IMR-90 (cell line): ENCODE measurements at regions not wholly inside any gene's neighbourhood (a gene's known extent, or its start where the extent isn't known, plus 50 kb on each side); places are given as distances from the start of the nearest gene placed in this dataset.

Experiments
- ATAC-seq: fragments of 200-7000 bp; cut with Tn5 transposase; 2 replicates; pipeline ENCODE4 v1.9.1; 2020; ENCODE audit warnings: low read depth, mild to moderate bottlenecking, moderate library complexity
- BruUV-seq: library from RNA; stranded (reverse); fragments of 400-500 nt; replicated peaks from 2 replicates; lab custom pipeline; 2021; lab: Mats Ljungman, UMichigan
- CTCF ChIA-PET: fragments of 300-600 bp; formaldehyde crosslinking; extraction: SDS; loops from one replicate; lab custom pipeline; 2021; ENCODE audit warnings: antibody characterized with exemption; lab: Yijun Ruan, JAX
- POLR2A ChIA-PET: fragments of 300-600 bp; sonication (Branson Sonifier 250); formaldehyde crosslinking; loops from one replicate; lab custom pipeline; 2022; ENCODE audit warnings: antibody characterized with exemption; ENCODE audit not compliant: unreplicated experiment; lab: Charles Lee
- DNase-seq: peaks from one replicate; pipeline ENCODE4 v3.0.0; 2013
- H2AFZ ChIP-seq: replicated peaks from 2 replicates; pipeline ENCODE3; 2013; ENCODE audit warnings: low read length, mild to moderate bottlenecking; ENCODE audit not compliant: poor library complexity
- H2AK5ac ChIP-seq: 2 replicates; pipeline ENCODE4 v1.6.1; 2013; ENCODE audit warnings: low read depth, low read length, inconsistent platforms
- H2AK9ac ChIP-seq: replicated peaks from 2 replicates; pipeline ENCODE3; 2013; ENCODE audit warnings: mild to moderate bottlenecking, low read depth, low read length, moderate library complexity; ENCODE audit not compliant: poor library complexity
- H2BK120ac ChIP-seq: 2 replicates; pipeline ENCODE4 v1.6.1; 2013; ENCODE audit warnings: low read depth, low read length, inconsistent platforms
- H2BK15ac ChIP-seq: 3 replicates; pipeline ENCODE4 v1.6.1; 2013; ENCODE audit warnings: low read depth, low read length, inconsistent platforms
- H2BK20ac ChIP-seq: 2 replicates; pipeline ENCODE4 v1.6.1; 2013; ENCODE audit warnings: low read depth, mild to moderate bottlenecking, inconsistent platforms, low read length, moderate library complexity
- H2BK5ac ChIP-seq: 2 replicates; pipeline ENCODE4 v1.6.1; 2013; ENCODE audit warnings: mild to moderate bottlenecking, low read depth, low read length, inconsistent platforms; ENCODE audit not compliant: poor library complexity, severe bottlenecking
- H3K14ac ChIP-seq: replicated peaks from 2 replicates; pipeline ENCODE4 v1.6.1; 2013; ENCODE audit warnings: low read depth, low read length, inconsistent platforms
- H3K18ac ChIP-seq: 2 replicates; pipeline ENCODE4 v1.6.1; 2013; ENCODE audit warnings: low read depth, low read length, control low read depth
- H3K23ac ChIP-seq: 2 replicates; pipeline ENCODE4 v1.6.1; 2013; ENCODE audit warnings: low read depth, low read length, inconsistent platforms
- H3K27ac ChIP-seq: 2 replicates; pipeline ENCODE4 v1.5.1; 2013; ENCODE audit warnings: mild to moderate bottlenecking, control low read depth, low read length; ENCODE audit not compliant: insufficient read depth
- H3K27me3 ChIP-seq: 2 replicates; pipeline ENCODE4 v1.6.1; 2013; ENCODE audit warnings: low read length; ENCODE audit not compliant: control insufficient read depth, insufficient read depth
- H3K36me3 ChIP-seq: 2 replicates; pipeline ENCODE4 v1.6.1; 2013; ENCODE audit warnings: low read length, mixed read lengths; ENCODE audit not compliant: control insufficient read depth, insufficient read depth
- H3K4ac ChIP-seq: 2 replicates; pipeline ENCODE4 v1.6.1; 2013; ENCODE audit warnings: low read depth, low read length, inconsistent platforms
- H3K4me1 ChIP-seq: 2 replicates; pipeline ENCODE4 v1.6.1; 2013; ENCODE audit warnings: low read length, mixed read lengths; ENCODE audit not compliant: control insufficient read depth, insufficient read depth
- H3K4me2 ChIP-seq: 2 replicates; pipeline ENCODE4 v1.6.1; 2013; ENCODE audit warnings: low read depth, mild to moderate bottlenecking, control low read depth, low read length, moderate library complexity
- H3K4me3 ChIP-seq: 2 replicates; pipeline ENCODE4 v1.5.1; 2013; ENCODE audit warnings: low read depth, mild to moderate bottlenecking, control low read depth, low read length, moderate library complexity; ENCODE audit not compliant: insufficient read depth
- H3K56ac ChIP-seq: 2 replicates; pipeline ENCODE4 v1.6.1; 2013; ENCODE audit warnings: low read length, inconsistent platforms; ENCODE audit not compliant: insufficient read depth; ENCODE audit errors: extremely low read depth
- H3K79me1 ChIP-seq, 2 experiments: 2 replicates each; pipeline ENCODE4 v1.6.1; 2013; ENCODE audit warnings: low read length in 2 of 2, inconsistent platforms in 1 of 2, low read depth in 1 of 2
- H3K9ac ChIP-seq: 2 replicates; pipeline ENCODE4 v1.6.1; 2013; ENCODE audit warnings: low read depth, low read length, control low read depth
- H3K9me1 ChIP-seq: 2 replicates; pipeline ENCODE4 v1.6.1; 2013; ENCODE audit warnings: low read length, inconsistent platforms; ENCODE audit not compliant: insufficient read depth
- H3K9me3 ChIP-seq: 2 replicates; pipeline ENCODE4 v1.6.1; 2013; ENCODE audit warnings: low read length; ENCODE audit not compliant: control insufficient read depth, insufficient read depth
- H4K20me1 ChIP-seq: 2 replicates; pipeline ENCODE4 v1.6.1; 2013; ENCODE audit warnings: low read length, inconsistent platforms; ENCODE audit not compliant: insufficient read depth
- H4K5ac ChIP-seq: 2 replicates; pipeline ENCODE4 v1.6.1; 2013; ENCODE audit warnings: mild to moderate bottlenecking, low read depth, low read length, control low read depth
- H4K8ac ChIP-seq, 2 experiments: 2 replicates each; pipeline ENCODE4 v1.6.1; 2013; ENCODE audit warnings: low read depth in 2 of 2, low read length in 2 of 2, control low read depth in 1 of 2, inconsistent platforms in 1 of 2
- H4K91ac ChIP-seq: 2 replicates; pipeline ENCODE4 v1.6.1; 2013; ENCODE audit warnings: low read depth, low read length, inconsistent platforms; ENCODE audit not compliant: insufficient read depth
- NFE2L2 ChIP-seq: fragments of 150-350 bp; IDR thresholded peaks from 2 replicates; pipeline ENCODE4 v1.6.1; 2016; ENCODE audit warnings: low read depth, mild to moderate bottlenecking, low read length
- USF2 ChIP-seq: fragments of 150-350 bp; IDR thresholded peaks from 2 replicates; pipeline ENCODE4 v1.6.1; 2017; ENCODE audit warnings: mild to moderate bottlenecking, antibody characterized with exemption, low read length, low read depth
- WGBS, 2 experiments: methylation state at CpG; one replicate each; pipeline versions ENCODE4 v1.1.5 to v1.1.7; 2013; ENCODE audit warnings: missing lambda C conversion rate in 2 of 2; ENCODE audit not compliant: insufficient read length in 1 of 2; ENCODE audit errors: extremely low coverage in 2 of 2; 5-methylcytosine and 5-hydroxymethylcytosine counted together
- dilution Hi-C: fragments of 300-500 bp; cut with HindIII; formaldehyde crosslinking; loops from one replicate; pipeline ENCODE4 v1.14.3; 2018; ENCODE audit warnings: low sequenced_read_pairs; ENCODE audit not compliant: unreplicated experiment
- in situ Hi-C: fragments of 300-500 bp; cut with MboI; formaldehyde crosslinking; loops from 3 replicates; pipeline ENCODE4 v1.14.3; 2019; ENCODE audit warnings: low sequenced_read_pairs, inconsistent platforms, mixed read lengths
- intact Hi-C: fragments of 100-400 bp; cut with micrococcal nuclease; formaldehyde crosslinking; loops from 2 replicates; pipeline ENCODE4 v1.10.0; 2022

- TF ChIP-seq NFE2L2 (no peak), USF2 (no peak)
- ATAC-seq = no peak
- Histone ChIP-seq H3K9ac (no peak overlapping the region), H3K79me1 (no peaks in the 10 kb centered on the region), H3K9me1 (no peaks in the 10 kb centered on the region), H3K4me1 (no peaks in the 10 kb centered on the region), H2AK9ac (no peak overlapping the region), H3K27me3 (no peaks in the 10 kb centered on the region), H3K18ac (no peak overlapping the region), H3K14ac (no peak overlapping the region), H2BK20ac (no peak overlapping the region), H2AFZ (no peak overlapping the region), H4K91ac (no peak overlapping the region), H2BK15ac (no peak overlapping the region), H3K4me3 (no peak overlapping the region), H2BK120ac (no peak overlapping the region), H3K9me3 (peaks cover 27% of the 10 kb centered on the region), H3K4me2 (no peak overlapping the region), H4K5ac (no peak overlapping the region), H2BK5ac (no peak overlapping the region), H3K36me3 (no peaks in the 10 kb centered on the region), H4K8ac (no peak overlapping the region), H3K27ac (no peak overlapping the region), H3K23ac (no peak overlapping the region), H2AK5ac (no peak overlapping the region), H3K56ac (no peak overlapping the region), H3K4ac (no peak overlapping the region), H4K20me1 (no peaks in the 10 kb centered on the region)
- intact Hi-C loops (no loop called here), in situ Hi-C loops (no loop called here), dilution Hi-C loops (no loop called here)
- no TSS peak for BruUV-seq
- DNase-seq = no peak
- POLR2A ChIA-PET = no interaction called here
- 11% methylated on average over 1 of the region's 14 CpGs; no CpG with 5 or more reads in 1 of the 2 experiments for WGBS, 2 experiments
- CTCF ChIA-PET = no interaction called here
Measured at GRCh38 chr5:6058055-6058715, 320.2 kb downstream of the MED10 start.
